GM19239 (cell line): ENCODE measurements at regions not wholly inside any gene's neighbourhood (a gene's known extent, or its start where the extent isn't known, plus 50 kb on each side); places are given as distances from the start of the nearest gene placed in this dataset.
"Not testable (repeated sequence)": the region's sequence is repeated elsewhere in the genome, so short reads cannot be mapped to it uniquely, and the experiment has no call there.

Experiments used
- DNase-seq: peaks from one replicate; pipeline ENCODE4 v3.0.0; 2011; ENCODE audit warnings: low spot score; ENCODE audit not compliant: insufficient read length
- FAIRE-seq: peaks from 2 replicates; lab custom pipeline; 2011; peaks lifted over from hg19 to GRCh38; lab: Jason Lieb, UNC

GRCh38 chr20:1827974-1828785, 67.0 kb upstream of the SIRPA start:
- FAIRE-seq: no peak
- no peak for DNase-seq

- no peak for FAIRE-seq
- no peak for DNase-seq
These were observed 67.7 kb upstream of the SIRPA start for GRCh38 chr20:1827510-1827973.

- FAIRE-seq (no peak), DNase-seq (no peak)
These were observed 69.2 kb upstream of the SIRPA start for GRCh38 chr20:1825938-1826445.

- DNase-seq (no peak), FAIRE-seq (no peak)
These were observed 69.7 kb upstream of the SIRPA start for GRCh38 chr20:1825507-1825906.

- FAIRE-seq: no peak
These were observed 70.4 kb upstream of the SIRPA start for GRCh38 chr20:1824834-1825233.

GRCh38 chr20:1824181-1824580, 71.0 kb upstream of the SIRPA start:
- DNase-seq: no peak
- FAIRE-seq: no peak

More at GRCh38 chr20:1824834-1825233, 70.4 kb upstream of the SIRPA start:
- DNase-seq: no peak

GRCh38 chr20:1823450-1823844, 71.8 kb upstream of the SIRPA start:
- DNase-seq: no peak
- no peak for FAIRE-seq

GRCh38 chr20:1822564-1823449, 72.4 kb upstream of the SIRPA start:
- no peak for FAIRE-seq
- no peak for DNase-seq

GRCh38 chr20:1820138-1821079, 74.8 kb upstream of the SIRPA start:
- DNase-seq (no peak), FAIRE-seq (no peak)

GRCh38 chr20:1819311-1820137, 75.7 kb upstream of the SIRPA start:
- FAIRE-seq (no peak), DNase-seq (no peak)

GRCh38 chr20:1818895-1819294, 76.3 kb upstream of the SIRPA start:
- FAIRE-seq (no peak), DNase-seq (no peak)

- no peak for FAIRE-seq
- DNase-seq: no peak
These were observed 76.9 kb upstream of the SIRPA start for GRCh38 chr20:1818247-1818840.

- DNase-seq (no peak), FAIRE-seq (no peak)
These were observed 77.5 kb upstream of the SIRPA start for GRCh38 chr20:1817577-1818211.

GRCh38 chr20:1816384-1817381, 78.5 kb upstream of the SIRPA start:
- DNase-seq: no peak
- FAIRE-seq: no peak

GRCh38 chr20:1815502-1816085, 79.6 kb upstream of the SIRPA start:
- DNase-seq: no peak
- no peak for FAIRE-seq

- not testable (repeated sequence) for FAIRE-seq
These were observed 80.3 kb upstream of the SIRPA start for GRCh38 chr20:1814861-1815260.

More at GRCh38 chr20:1814861-1815260, 80.3 kb upstream of the SIRPA start:
- DNase-seq: not testable (repeated sequence)
